ENCODE measurements at regions not wholly inside any gene's neighbourhood (a gene's known extent, or its start where the extent isn't known, plus 50 kb on each side); places are given as distances from the start of the nearest gene placed in this dataset.

DNA sequence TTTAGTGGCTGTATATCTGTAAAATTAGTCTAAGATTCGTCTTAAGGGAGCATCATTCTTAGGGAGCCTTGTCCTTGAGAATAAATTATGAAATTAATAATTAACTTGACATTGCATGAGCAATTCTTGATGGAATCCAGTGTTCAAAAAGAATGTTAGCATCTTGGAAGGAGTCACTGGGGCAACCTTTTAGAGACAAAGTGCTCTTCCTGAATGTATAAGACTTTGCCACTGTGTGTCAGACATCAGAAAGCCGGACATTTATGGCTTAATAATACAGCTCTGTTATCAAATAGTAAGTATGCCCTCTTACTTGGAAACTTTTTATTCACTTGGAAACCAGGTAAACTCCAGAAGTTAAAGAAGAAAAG is 83.3 kb downstream of the CCER1 start:
- H3K4me3 ChIP-seq (replicated peaks; ENCODE audit: low read depth, low read length): no peak overlapping the region
- TF ChIP-seq, protein P1, sequence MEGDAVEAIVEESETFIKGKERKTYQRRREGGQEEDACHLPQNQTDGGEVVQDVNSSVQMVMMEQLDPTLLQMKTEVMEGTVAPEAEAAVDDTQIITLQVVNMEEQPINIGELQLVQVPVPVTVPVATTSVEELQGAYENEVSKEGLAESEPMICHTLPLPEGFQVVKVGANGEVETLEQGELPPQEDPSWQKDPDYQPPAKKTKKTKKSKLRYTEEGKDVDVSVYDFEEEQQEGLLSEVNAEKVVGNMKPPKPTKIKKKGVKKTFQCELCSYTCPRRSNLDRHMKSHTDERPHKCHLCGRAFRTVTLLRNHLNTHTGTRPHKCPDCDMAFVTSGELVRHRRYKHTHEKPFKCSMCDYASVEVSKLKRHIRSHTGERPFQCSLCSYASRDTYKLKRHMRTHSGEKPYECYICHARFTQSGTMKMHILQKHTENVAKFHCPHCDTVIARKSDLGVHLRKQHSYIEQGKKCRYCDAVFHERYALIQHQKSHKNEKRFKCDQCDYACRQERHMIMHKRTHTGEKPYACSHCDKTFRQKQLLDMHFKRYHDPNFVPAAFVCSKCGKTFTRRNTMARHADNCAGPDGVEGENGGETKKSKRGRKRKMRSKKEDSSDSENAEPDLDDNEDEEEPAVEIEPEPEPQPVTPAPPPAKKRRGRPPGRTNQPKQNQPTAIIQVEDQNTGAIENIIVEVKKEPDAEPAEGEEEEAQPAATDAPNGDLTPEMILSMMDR (IDR thresholded peaks at IDR 0.05; ENCODE audit: low read depth, low read length, missing control alignments): no peak
- no peak for DNase-seq (ENCODE audit: extremely low read depth, low read depth)

DNA sequence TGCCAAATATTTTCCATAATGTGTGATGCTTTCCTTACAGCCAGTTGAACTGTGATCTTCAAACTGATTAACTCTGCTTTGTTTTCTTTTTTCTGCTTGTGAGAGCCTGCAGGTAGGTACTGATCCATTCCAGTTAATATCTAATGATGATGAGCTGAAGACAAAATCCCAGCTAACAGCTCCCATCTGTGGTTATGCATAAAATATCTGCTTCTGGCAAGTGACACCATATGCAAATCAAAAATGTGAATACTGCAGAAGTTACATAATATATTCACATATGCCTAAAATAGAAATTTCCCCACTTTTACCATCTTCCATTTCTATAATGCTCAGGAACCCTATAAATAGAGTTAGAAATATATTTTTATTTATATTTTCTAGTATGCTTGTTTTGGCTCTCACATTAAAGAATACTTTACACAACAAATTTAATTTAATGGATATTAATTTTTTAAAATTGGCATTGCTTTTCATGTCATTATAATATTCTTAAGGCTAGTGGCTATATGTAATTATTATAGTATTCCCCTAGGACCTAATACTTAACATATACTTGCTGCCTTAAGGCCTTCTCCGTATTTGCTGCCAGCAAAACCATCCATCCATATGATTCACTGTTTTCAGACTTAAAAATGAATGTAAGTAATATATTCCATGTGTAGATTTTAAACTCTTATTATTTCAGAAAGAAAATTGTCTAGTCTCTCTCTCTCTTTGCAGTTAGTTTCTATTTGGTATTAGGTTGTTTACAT is 83.8 kb downstream of the CCER1 start:
- TF ChIP-seq, protein P1 (IDR thresholded peaks at IDR 0.05; ENCODE audit: low read depth, low read length, missing control alignments): no peak
- DNase-seq (ENCODE audit: extremely low read depth, low read depth): no peak
- no peak overlapping the region for H3K4me3 ChIP-seq (replicated peaks; ENCODE audit: low read depth, low read length)

GRCh38 chr12:90868626-90869025 is 86.3 kb downstream of the CCER1 start:
- TF ChIP-seq, protein P1 (IDR thresholded peaks at IDR 0.05; ENCODE audit: low read depth, low read length, missing control alignments): no peak
- DNase-seq (ENCODE audit: extremely low read depth, low read depth): no peak
- no peak overlapping the region for H3K4me3 ChIP-seq (replicated peaks; ENCODE audit: low read depth, low read length)

DNA sequence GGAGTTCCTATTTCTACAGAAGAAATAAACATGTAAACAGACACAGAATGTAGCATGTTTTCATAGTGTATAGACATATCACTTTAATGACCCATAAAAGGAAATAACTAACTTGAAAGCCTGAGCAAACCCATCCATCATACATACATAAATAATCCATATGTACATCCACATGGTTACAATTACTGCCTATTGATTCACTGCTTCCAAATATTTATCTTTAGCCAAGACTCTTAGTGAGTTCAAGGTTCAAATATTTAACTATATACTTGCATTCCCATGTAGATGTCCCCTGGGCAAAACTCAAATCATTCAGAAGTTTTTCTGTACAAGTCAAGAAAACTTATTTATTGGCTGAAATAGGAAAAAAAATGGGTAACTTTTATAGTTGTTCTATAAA is 95.4 kb downstream of the CCER1 start:
- no peak for DNase-seq (ENCODE audit: extremely low read depth, low read depth)
- TF ChIP-seq, protein P1 (IDR thresholded peaks at IDR 0.05; ENCODE audit: low read depth, low read length, missing control alignments): no peak
- H3K4me3 ChIP-seq (replicated peaks; ENCODE audit: low read depth, low read length): no peak overlapping the region

- DNase-seq (ENCODE audit: extremely low read depth, low read depth): no peak
- TF ChIP-seq, protein P1 (IDR thresholded peaks at IDR 0.05; ENCODE audit: low read depth, low read length, missing control alignments): no peak
- no peak overlapping the region for H3K4me3 ChIP-seq (replicated peaks; ENCODE audit: low read depth, low read length)
Observed at GRCh38 chr12:90858252-90858651, 96.7 kb downstream of the CCER1 start.

GRCh38 chr12:90855534-90855933 is 99.4 kb downstream of the CCER1 start:
- H3K4me3 ChIP-seq (replicated peaks; ENCODE audit: low read depth, low read length): no peak overlapping the region
- TF ChIP-seq, protein P1 (IDR thresholded peaks at IDR 0.05; ENCODE audit: low read depth, low read length, missing control alignments): no peak
- DNase-seq (ENCODE audit: extremely low read depth, low read depth): no peak
